SK-N-SH (cell line): ENCODE measurements at regions not wholly inside any gene's neighbourhood (a gene's known extent, or its start where the extent isn't known, plus 50 kb on each side); places are given as distances from the start of the nearest gene placed in this dataset.

Experiments
- CTCF ChIP-seq: fragments of 200-600 bp; sonication (generic); IDR thresholded peaks from 2 replicates; pipeline ENCODE4 v1.6.1; 2017; ENCODE audit warnings: antibody characterized with exemption, mild to moderate bottlenecking, moderate library complexity
- GABPA ChIP-seq: IDR thresholded peaks from 2 replicates; pipeline ENCODE4 v1.4.0; 2012; ENCODE audit warnings: low read depth, mild to moderate bottlenecking
- RAD21 ChIP-seq: IDR thresholded peaks from 2 replicates; pipeline ENCODE4 v1.6.1; 2012; ENCODE audit warnings: mild to moderate bottlenecking, low read length
- RCOR1 ChIP-seq: fragments of 150-350 bp; IDR thresholded peaks from 2 replicates; pipeline ENCODE4 v1.6.1; 2017; ENCODE audit warnings: antibody characterized with exemption, low read length
- RXRA ChIP-seq: IDR thresholded peaks from 2 replicates; pipeline ENCODE4 v1.4.0; 2012; ENCODE audit warnings: low read depth, mild to moderate bottlenecking, borderline replicate concordance

GRCh38 chr2:58540681-58541080 is 299.6 kb upstream of the FANCL start:
- no peak for TF ChIP-seq RAD21
- no peak for TF ChIP-seq GABPA
- no peak for TF ChIP-seq CTCF
- TF ChIP-seq RXRA = no peak
- no peak for TF ChIP-seq RCOR1
